Prostate gland (tissue), 2 donors: ENCODE measurements at regions not wholly inside any gene's neighbourhood (a gene's known extent, or its start where the extent isn't known, plus 50 kb on each side); places are given as distances from the start of the nearest gene placed in this dataset.

Source experiments
- POLR2AphosphoS5 ChIP-seq: sonication (generic); formaldehyde crosslinking; IDR thresholded peaks from one replicate; pipeline ENCODE4 v1.6.1; 2017; ENCODE audit warnings: antibody characterized with exemption
- TF ChIP-seq, protein P1 (sequence below), 4 experiments: fragments of 200-600 bp in 2 of 4; fragments of 450-650 bp in 2 of 4; sonication (generic) in 2 of 4; IDR thresholded peaks; 1 replicate in 3 of 4; 2 replicates in 1 of 4; pipeline ENCODE4 v1.5.1; 2016 to 2019; ENCODE audit warnings: antibody characterized with exemption in 4 of 4, mild to moderate bottlenecking in 2 of 4, moderate library complexity in 2 of 4

DNA sequence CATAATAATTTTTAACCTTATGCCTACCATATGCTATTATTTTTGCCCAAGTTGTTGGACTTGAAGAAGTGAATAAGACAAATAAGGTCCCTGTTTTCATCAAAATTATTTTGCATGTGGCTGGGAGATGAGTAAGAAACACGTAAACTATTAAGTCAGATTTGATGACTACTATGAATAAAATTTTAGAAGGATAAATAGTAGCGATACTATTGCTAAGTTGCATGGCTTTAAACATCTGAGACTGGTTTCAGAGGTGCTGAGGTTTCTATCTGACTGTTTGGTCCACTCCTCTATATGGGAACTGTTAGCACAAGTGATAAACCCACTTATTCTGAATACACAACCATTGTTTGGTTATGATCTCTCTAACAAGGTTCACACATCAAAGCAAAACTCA is 674.3 kb upstream of the MDGA2 start:
- TF ChIP-seq, protein P1, sequence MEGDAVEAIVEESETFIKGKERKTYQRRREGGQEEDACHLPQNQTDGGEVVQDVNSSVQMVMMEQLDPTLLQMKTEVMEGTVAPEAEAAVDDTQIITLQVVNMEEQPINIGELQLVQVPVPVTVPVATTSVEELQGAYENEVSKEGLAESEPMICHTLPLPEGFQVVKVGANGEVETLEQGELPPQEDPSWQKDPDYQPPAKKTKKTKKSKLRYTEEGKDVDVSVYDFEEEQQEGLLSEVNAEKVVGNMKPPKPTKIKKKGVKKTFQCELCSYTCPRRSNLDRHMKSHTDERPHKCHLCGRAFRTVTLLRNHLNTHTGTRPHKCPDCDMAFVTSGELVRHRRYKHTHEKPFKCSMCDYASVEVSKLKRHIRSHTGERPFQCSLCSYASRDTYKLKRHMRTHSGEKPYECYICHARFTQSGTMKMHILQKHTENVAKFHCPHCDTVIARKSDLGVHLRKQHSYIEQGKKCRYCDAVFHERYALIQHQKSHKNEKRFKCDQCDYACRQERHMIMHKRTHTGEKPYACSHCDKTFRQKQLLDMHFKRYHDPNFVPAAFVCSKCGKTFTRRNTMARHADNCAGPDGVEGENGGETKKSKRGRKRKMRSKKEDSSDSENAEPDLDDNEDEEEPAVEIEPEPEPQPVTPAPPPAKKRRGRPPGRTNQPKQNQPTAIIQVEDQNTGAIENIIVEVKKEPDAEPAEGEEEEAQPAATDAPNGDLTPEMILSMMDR (IDR thresholded peaks at IDR 0.05) = no peak
- no peak for TF ChIP-seq POLR2AphosphoS5
